HG02885 (cell line): ENCODE measurements at regions not wholly inside any gene's neighbourhood (a gene's known extent, or its start where the extent isn't known, plus 50 kb on each side); places are given as distances from the start of the nearest gene placed in this dataset.
"Not testable (repeated sequence)": the region's sequence is repeated elsewhere in the genome, so short reads cannot be mapped to it uniquely, and the experiment has no call there.

ENCODE experiments used
- ATAC-seq: cut with Tn5 transposase; IDR thresholded peaks from one replicate; pipeline ENCODE4 v1.9.1; 2021; ENCODE audit warnings: mild to moderate bottlenecking; ENCODE audit not compliant: unreplicated experiment, poor library complexity

GRCh38 chr11:105432241-105432995, 177.5 kb upstream of the GRIA4 start:
- no peak for ATAC-seq

GRCh38 chr11:105429096-105429910, 180.6 kb upstream of the GRIA4 start:
- ATAC-seq, result no peak

- ATAC-seq, result no peak
These were observed 202.8 kb upstream of the GRIA4 start for GRCh38 chr11:105407101-105407500.

GRCh38 chr11:105401269-105401809, 208.5 kb upstream of the GRIA4 start:
- no peak for ATAC-seq

- ATAC-seq, result no peak
These were observed 210.4 kb upstream of the GRIA4 start for GRCh38 chr11:105399511-105399910.

GRCh38 chr11:105398636-105399035, 211.2 kb upstream of the GRIA4 start:
- ATAC-seq, result no peak

GRCh38 chr11:105393326-105393725, 216.5 kb upstream of the GRIA4 start:
- no peak for ATAC-seq

- no peak for ATAC-seq
These were observed 217.3 kb upstream of the GRIA4 start for GRCh38 chr11:105392556-105392955.

- no peak for ATAC-seq
These were observed 219.9 kb upstream of the GRIA4 start for GRCh38 chr11:105389952-105390351.

- ATAC-seq, result no peak
These were observed 221.9 kb upstream of the GRIA4 start for GRCh38 chr11:105388006-105388405.

- ATAC-seq, result no peak
These were observed 227.9 kb upstream of the GRIA4 start for GRCh38 chr11:105381941-105382340.

GRCh38 chr11:105377870-105378269, 232.0 kb upstream of the GRIA4 start:
- ATAC-seq, result no peak

GRCh38 chr11:105372206-105372605, 232.6 kb upstream of the CARD18 start:
- ATAC-seq, result no peak

- no peak for ATAC-seq
These were observed 231.7 kb upstream of the CARD18 start for GRCh38 chr11:105371311-105371710.

- no peak for ATAC-seq
These were observed 229.1 kb upstream of the CARD18 start for GRCh38 chr11:105368711-105369110.

GRCh38 chr11:105367129-105367528, 227.6 kb upstream of the CARD18 start:
- no peak for ATAC-seq

- ATAC-seq, result no peak
These were observed 222.1 kb upstream of the CARD18 start for GRCh38 chr11:105361651-105362050.

GRCh38 chr11:105357764-105358163, 218.2 kb upstream of the CARD18 start:
- ATAC-seq, result no peak

- no peak for ATAC-seq
These were observed 217.6 kb upstream of the CARD18 start for GRCh38 chr11:105357146-105357545.

GRCh38 chr11:105349867-105350266, 210.3 kb upstream of the CARD18 start:
- ATAC-seq, result not testable (repeated sequence)

- ATAC-seq, result no peak
These were observed 205.4 kb upstream of the CARD18 start for GRCh38 chr11:105344938-105345337.
